Mucosa of descending colon (tissue), 3 donors: ENCODE measurements at regions not wholly inside any gene's neighbourhood (a gene's known extent, or its start where the extent isn't known, plus 50 kb on each side); places are given as distances from the start of the nearest gene placed in this dataset.

Source experiments
- ATAC-seq: fragments of 200-7000 bp; cut with Tn5 transposase; one replicate; pipeline ENCODE4 v1.9.1; 2020; ENCODE audit warnings: mild to moderate bottlenecking, moderate library complexity
- DNase-seq, 3 donors: peaks; one replicate each; pipeline ENCODE4 v3.0.0-alpha.2; 2020
- H3K36me3 ChIP-seq: fragments of 200-600 bp; one replicate; pipeline ENCODE4 v1.8.0; 2021; ENCODE audit warnings: low read depth, mild to moderate bottlenecking
- H3K4me1 ChIP-seq: fragments of 200-600 bp; one replicate; pipeline ENCODE4 v1.8.0; 2021; ENCODE audit warnings: low read depth, mild to moderate bottlenecking
- H3K4me3 ChIP-seq: fragments of 200-600 bp; one replicate; pipeline ENCODE4 v1.8.0; 2021; ENCODE audit warnings: mild to moderate bottlenecking
- H3K9me3 ChIP-seq: fragments of 200-600 bp; one replicate; pipeline ENCODE4 v1.8.0; 2021; ENCODE audit warnings: mild to moderate bottlenecking
- intact Hi-C, 2 donors: fragments of 100-400 bp; cut with DNase I in 1 of 2; cut with micrococcal nuclease in 1 of 2; formaldehyde crosslinking; loops; one replicate each; pipeline versions ENCODE4 v1.11.0 to v1.11.1; 2022; cut with DNase I, micrococcal nuclease
- TF ChIP-seq, protein P1 (sequence below): fragments of 200-600 bp; IDR thresholded peaks from one replicate; pipeline ENCODE4 v1.8.0; 2022; ENCODE audit warnings: antibody characterized with exemption, mild to moderate bottlenecking
- donor health status: DM: no; HTN: no; CAD: no; lungs with moderate emphysema.
- donor health status: DM: no; HTN: no; CAD: no.
- donor health status: DM: no; HTN: yes; CAD: no.

DNA sequence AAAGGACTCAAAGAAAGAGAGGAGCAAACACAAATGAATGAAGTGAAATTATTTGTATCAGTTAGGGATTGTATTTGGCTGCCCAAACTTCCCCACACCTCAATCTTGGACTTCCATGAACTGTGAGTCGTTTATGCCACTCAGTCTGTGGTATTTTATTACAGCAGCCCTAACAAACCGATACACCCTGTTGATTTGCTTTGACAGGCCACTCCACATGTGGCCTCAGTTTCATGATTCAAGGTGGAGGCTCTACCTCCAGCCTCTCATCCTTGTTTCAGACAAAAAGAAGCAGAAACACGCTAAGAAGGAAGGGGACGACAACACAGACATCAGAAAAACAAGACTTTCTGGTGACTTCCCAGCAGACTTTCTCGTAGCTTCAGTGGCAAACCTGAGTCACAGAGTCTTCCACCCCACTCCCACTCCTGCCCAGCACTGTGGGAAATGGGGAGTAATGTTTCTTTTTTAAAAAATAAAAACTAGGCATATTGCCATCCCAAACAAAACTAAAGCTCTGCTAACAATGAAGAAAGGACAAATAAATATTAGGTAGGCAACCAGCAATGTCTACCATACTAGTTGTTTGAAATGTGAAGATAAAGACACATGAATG lies 52.2 kb upstream of the ABCA1 start:
- DNase-seq = no peak
- no peaks in the 10 kb centered on the region for H3K36me3 ChIP-seq
- intact Hi-C loops = no loop called here
- ATAC-seq = no peak
- H3K4me3 ChIP-seq = no peak overlapping the region
- H3K4me1 ChIP-seq = peaks cover 16% of the 10 kb centered on the region
- TF ChIP-seq, protein P1, sequence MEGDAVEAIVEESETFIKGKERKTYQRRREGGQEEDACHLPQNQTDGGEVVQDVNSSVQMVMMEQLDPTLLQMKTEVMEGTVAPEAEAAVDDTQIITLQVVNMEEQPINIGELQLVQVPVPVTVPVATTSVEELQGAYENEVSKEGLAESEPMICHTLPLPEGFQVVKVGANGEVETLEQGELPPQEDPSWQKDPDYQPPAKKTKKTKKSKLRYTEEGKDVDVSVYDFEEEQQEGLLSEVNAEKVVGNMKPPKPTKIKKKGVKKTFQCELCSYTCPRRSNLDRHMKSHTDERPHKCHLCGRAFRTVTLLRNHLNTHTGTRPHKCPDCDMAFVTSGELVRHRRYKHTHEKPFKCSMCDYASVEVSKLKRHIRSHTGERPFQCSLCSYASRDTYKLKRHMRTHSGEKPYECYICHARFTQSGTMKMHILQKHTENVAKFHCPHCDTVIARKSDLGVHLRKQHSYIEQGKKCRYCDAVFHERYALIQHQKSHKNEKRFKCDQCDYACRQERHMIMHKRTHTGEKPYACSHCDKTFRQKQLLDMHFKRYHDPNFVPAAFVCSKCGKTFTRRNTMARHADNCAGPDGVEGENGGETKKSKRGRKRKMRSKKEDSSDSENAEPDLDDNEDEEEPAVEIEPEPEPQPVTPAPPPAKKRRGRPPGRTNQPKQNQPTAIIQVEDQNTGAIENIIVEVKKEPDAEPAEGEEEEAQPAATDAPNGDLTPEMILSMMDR = no peak
- no peaks in the 10 kb centered on the region for H3K9me3 ChIP-seq

DNA sequence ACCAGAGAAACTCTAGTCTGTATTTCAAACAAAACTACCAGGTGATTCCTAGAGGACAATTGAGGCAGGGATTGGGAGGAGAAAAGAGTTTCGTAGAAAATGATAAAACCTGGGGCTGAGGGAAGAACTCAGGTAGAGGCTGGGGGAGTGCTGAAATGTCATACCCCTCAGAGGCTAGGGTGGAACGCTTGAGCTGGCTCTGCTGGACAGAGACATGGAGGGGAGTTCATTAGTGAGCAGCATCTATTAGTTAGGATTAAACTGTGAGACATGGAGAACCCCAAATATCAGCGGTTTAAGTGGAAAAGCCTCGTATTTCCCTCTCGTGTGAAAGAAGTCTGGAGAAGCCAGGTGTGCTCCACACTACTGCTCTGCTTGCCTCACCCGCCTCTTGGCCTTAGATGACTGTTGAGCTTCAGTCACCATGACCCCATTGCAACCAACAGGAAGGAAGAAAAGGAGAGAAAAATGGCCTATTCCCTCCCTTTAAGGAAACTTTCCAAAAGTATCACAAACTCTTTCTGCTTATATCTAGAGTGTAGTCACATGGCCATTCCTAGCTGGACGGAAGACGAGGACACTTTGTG lies 53.7 kb upstream of the ABCA1 start:
- TF ChIP-seq, protein P1 = no peak
- intact Hi-C loops = no loop called here
- no peaks in the 10 kb centered on the region for H3K9me3 ChIP-seq
- ATAC-seq (no peak), DNase-seq (no peak)
- no peaks in the 10 kb centered on the region for H3K36me3 ChIP-seq
- no peak overlapping the region for H3K4me3 ChIP-seq
- H3K4me1 ChIP-seq = peaks cover 10% of the 10 kb centered on the region

DNA sequence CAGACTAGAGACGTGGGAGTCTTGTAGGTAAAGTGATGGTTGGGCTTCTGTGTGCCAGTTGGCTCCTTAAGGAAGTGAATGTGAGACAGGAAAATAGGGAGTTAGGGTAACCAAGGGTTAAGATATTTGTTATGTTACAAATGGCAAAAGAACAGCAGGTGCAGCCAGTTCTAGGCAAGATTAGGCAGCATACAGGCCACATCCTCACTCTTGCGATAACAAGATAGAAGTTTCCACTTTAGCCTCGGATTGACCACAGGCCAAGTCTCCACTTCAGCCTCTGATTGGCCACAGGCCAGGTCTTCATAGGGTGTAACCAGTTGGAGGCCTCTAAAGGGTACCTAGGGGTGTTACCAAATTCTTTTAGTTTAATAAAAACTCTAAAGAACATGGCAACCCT lies 54.6 kb upstream of the ABCA1 start:
- ATAC-seq (no peak), DNase-seq (no peak)
- Histone ChIP-seq H3K4me1 (peaks cover 2% of the 10 kb centered on the region), H3K4me3 (no peak overlapping the region), H3K9me3 (no peaks in the 10 kb centered on the region), H3K36me3 (no peaks in the 10 kb centered on the region)
- TF ChIP-seq, protein P1 = no peak
- intact Hi-C loops = no loop called here

DNA sequence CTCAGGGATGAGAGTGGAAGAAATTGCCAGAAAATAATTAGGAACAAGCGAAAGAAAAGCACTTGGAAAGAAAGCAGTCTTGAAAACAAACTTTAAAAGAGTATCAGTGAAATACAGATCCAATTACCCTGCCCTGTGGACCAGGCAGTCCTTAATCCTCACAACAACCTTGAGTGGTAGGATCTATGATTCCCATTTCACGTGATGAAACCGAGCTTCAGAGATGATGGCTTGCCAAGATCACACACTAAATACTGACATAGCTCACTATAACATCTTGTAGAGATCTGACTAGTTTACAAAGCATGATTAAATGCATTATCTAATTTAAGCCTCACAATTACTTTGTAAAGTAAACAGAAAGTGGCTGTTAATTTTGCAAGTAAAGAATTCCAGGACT lies 55.5 kb upstream of the ABCA1 start:
- H3K9me3 ChIP-seq = no peaks in the 10 kb centered on the region
- DNase-seq (no peak), ATAC-seq (no peak)
- no peaks in the 10 kb centered on the region for H3K36me3 ChIP-seq
- intact Hi-C loops = no loop called here
- TF ChIP-seq, protein P1 = no peak
- H3K4me1 ChIP-seq = peaks cover 2% of the 10 kb centered on the region
- H3K4me3 ChIP-seq = no peak overlapping the region

DNA sequence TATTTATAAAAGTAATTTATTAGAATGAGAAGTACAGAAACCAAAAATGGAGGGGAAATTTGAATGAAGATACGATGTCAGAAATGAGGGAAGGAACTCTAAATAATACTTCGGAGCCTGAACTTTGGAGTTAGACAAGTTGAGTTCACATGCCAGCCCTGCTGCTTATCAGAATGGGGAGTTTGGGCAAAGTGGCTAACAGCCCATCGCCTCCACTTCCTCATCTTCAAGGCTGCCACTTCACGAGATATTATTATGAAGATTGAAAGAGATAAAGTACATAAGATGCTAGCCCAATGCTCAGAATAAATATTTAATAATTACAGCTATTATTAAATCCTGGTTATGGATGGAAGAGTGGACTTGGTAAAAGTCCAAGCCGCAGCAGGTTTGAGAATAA lies 56.2 kb upstream of the ABCA1 start:
- Histone ChIP-seq H3K36me3 (no peaks in the 10 kb centered on the region), H3K9me3 (no peaks in the 10 kb centered on the region), H3K4me1 (peaks cover 2% of the 10 kb centered on the region), H3K4me3 (no peak overlapping the region)
- intact Hi-C loops = no loop called here
- DNase-seq = no peak
- no peak for ATAC-seq
- TF ChIP-seq, protein P1 = no peak

DNA sequence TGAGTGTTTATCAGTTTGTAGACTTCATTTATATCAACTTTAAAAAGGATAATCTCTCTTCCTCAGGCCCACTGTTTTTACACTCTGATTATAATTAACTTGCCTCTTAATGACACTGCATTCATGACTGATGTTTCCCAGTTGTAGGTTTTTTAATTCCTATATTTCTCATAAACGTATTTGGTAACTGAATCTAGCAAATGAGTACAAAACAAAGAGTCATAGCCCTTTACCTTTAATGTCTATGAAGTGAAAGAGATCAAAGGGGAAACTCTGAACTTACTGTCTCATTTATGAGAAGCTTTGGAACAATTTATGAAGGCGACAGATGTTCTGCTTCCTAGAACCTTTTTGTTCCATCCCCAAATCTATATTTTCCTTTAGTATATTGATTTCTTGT lies 56.6 kb upstream of the ABCA1 start:
- ATAC-seq = no peak
- H3K36me3 ChIP-seq = no peaks in the 10 kb centered on the region
- TF ChIP-seq, protein P1 = no peak
- H3K4me1 ChIP-seq = peaks cover 2% of the 10 kb centered on the region
- no peak for DNase-seq
- H3K9me3 ChIP-seq = no peaks in the 10 kb centered on the region
- intact Hi-C loops = no loop called here
- H3K4me3 ChIP-seq = no peak overlapping the region
